HFF-Myc (cell line): ENCODE measurements at regions not wholly inside any gene's neighbourhood (a gene's known extent, or its start where the extent isn't known, plus 50 kb on each side); places are given as distances from the start of the nearest gene placed in this dataset.

ENCODE experiments used
- DNase-seq: peaks from one replicate; pipeline ENCODE4 v3.0.0-alpha.2; 2011; ENCODE audit warnings: low read depth; ENCODE audit errors: extremely low read depth
- H3K4me3 ChIP-seq: replicated peaks from 2 replicates; pipeline ENCODE4 v1.5.1; 2011; ENCODE audit warnings: low read depth, mild to moderate bottlenecking, control low read depth, low read length
- TF ChIP-seq, protein P1 (sequence below): IDR thresholded peaks from 2 replicates; pipeline ENCODE4 v1.5.1; 2012; ENCODE audit warnings: mild to moderate bottlenecking, low read depth, low read length, control low read depth; ENCODE audit errors: missing control alignments

DNA sequence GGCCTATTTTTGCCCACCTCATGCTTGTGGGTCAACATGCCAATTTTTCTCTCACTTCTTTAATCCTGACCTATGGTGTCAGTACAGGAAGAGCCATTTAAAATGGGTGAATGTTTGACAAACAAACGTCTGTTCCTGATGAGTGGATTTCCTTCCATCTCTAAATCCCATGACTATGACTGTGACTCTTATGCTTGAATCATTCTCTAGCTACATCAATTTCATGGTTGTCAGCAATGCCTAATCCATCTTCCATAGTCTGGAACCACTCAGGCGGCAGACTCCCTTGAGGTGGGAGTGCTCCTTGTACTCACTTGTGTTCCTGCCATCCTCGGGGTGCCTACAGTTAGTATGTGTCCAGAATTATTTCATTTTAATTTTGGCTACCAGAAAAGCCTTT is 194.9 kb upstream of the RPS6KA3 start:
- DNase-seq, result no peak
- H3K4me3 ChIP-seq, result no peak overlapping the region
- TF ChIP-seq, protein P1, sequence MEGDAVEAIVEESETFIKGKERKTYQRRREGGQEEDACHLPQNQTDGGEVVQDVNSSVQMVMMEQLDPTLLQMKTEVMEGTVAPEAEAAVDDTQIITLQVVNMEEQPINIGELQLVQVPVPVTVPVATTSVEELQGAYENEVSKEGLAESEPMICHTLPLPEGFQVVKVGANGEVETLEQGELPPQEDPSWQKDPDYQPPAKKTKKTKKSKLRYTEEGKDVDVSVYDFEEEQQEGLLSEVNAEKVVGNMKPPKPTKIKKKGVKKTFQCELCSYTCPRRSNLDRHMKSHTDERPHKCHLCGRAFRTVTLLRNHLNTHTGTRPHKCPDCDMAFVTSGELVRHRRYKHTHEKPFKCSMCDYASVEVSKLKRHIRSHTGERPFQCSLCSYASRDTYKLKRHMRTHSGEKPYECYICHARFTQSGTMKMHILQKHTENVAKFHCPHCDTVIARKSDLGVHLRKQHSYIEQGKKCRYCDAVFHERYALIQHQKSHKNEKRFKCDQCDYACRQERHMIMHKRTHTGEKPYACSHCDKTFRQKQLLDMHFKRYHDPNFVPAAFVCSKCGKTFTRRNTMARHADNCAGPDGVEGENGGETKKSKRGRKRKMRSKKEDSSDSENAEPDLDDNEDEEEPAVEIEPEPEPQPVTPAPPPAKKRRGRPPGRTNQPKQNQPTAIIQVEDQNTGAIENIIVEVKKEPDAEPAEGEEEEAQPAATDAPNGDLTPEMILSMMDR, result no peak

DNA sequence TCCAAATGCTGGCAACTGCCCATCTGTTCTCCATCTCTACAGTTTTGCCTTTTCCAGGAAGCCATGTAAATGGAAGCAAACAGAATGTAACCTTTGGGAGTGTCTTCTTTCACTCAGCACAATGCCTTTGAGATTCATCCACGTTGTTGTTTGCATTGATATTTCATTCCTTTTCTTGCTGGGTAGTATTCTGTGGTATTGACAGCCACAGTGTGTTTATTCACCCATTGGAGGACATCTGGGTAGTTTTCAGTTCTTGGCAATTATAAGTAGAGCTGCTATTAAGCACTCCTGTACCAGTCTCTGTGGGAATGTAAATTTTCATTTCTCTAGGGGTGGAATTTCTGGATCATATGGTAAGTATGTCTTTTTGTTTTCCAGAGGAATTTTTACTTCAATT is 194.3 kb upstream of the RPS6KA3 start:
- H3K4me3 ChIP-seq, result no peak overlapping the region
- DNase-seq, result no peak
- TF ChIP-seq, protein P1, result no peak

DNA sequence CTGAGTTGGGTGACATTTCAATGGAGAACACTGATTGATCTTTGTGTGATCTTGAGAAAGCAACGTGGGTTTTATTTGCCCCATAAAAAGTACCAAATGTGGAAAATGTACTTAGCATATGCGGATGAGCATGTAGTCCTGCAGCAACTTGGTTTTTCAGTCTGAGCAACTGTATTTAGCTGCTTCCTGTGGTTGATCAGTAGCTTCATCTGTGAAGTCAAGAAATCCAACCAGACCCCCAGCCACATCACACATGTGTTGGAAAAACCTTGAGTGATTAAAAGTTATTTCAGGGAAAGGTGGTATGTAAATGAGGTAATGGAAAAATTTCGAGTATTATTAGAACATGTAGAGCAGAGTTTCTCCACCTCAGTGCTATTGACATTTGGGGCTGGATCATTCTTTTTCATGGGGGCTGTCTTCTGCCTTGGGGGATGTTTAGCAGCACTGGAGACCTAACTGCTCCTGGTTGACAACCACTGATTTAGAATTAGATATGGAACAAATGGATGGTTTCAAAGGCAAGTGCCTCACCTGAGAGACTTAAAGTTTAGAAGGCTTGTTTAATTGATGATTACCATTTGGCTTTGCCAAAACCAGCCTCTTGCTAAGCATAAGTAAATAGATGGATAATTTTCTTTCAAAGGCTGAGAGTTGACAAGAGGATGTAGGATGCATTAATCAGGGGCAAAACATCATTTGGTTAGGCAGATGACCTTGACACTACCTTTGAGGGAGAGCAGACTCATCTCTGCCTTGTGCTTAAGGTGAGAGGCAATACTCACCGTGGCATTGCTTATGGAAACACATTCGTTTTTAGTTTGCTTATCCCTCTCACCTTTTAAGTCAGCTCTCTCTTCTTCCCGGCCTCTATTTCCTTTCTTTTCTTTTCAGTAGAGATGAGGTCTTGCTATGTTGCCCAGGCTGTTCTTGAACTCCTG is 193.0 kb upstream of the RPS6KA3 start:
- TF ChIP-seq, protein P1, result no peak
- DNase-seq, result no peak
- no peak overlapping the region for H3K4me3 ChIP-seq

DNA sequence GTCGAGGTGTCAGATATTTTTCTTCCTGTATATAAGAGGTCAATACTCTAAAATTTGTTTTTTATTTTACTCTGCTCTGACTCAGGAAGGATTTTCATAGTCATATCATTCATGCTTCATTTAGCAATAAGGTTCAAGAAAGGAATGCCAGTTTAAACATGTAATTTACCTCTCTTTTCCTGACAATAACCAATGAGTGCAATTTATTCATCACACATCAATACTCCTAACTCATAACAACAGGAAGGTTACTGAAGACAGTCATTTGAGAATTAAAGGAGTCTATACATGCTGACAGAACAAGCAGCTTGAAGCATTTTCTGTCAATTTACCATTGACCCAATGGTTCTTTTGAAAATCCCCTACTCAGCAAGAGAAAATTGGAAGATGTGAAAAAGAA is 190.3 kb upstream of the RPS6KA3 start:
- H3K4me3 ChIP-seq, result no peak overlapping the region
- TF ChIP-seq, protein P1, result no peak
- no peak for DNase-seq

DNA sequence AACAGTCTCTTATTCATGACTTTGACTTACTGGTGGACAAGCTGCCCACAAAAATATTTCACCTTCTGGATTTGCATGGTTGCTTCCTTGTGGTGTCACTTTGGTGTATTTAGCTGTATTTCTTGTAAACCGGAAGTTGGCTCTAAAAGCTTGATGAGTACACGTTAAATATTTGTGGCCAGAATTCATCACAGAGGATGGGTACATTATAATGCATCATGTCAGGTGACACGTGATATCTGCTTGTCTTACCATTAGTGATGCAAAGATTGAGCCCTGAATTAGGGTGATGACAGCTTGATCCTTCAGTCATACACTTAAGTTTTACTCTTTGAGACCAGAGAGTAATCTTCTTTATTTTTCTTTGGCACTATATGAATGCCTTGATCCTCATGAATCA is 188.3 kb upstream of the RPS6KA3 start:
- no peak for DNase-seq
- no peak overlapping the region for H3K4me3 ChIP-seq
- TF ChIP-seq, protein P1, result no peak

DNA sequence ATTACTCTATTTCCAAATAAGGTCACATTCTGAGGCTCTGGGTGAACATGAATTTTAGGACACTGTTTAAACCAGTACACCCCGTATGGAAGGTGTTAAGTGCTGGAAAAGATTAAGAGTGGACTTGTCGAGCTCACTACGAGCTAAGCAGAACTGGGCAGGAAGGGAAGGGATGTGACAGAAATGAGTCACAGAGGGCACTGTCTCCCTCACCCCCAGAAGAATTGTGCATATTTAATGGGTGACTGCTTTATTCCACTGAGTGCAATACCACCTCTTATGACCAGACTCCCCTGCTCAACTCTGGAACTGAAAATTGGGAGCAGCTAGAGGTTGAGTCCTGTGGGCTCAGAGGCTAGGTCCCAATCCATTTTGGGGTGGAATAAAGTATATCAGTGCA is 187.4 kb upstream of the RPS6KA3 start:
- no peak for DNase-seq
- TF ChIP-seq, protein P1, result no peak
- no peak overlapping the region for H3K4me3 ChIP-seq

DNA sequence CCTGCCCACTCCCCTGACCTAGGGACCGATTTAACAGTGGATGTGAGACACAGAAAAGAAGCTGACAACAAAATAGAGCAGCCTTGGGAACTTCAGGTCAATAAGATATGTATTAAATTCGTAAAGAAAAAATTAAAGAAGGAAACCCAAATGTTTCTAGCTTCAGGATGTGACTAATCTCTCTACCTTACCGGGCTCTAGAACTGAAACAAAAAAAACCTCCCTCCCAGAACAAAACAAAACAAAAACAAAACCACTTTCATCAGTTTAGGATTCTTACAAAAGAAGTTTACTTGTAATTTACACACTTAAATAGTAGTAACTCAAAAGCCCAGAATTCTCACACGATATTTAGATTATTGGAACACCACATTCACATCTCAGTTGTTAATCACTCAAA is 185.8 kb upstream of the RPS6KA3 start:
- DNase-seq, result no peak
- H3K4me3 ChIP-seq, result no peak overlapping the region
- TF ChIP-seq, protein P1, result no peak
